Ascending aorta (tissue), 2 donors: ENCODE measurements at regions not wholly inside any gene's neighbourhood (a gene's known extent, or its start where the extent isn't known, plus 50 kb on each side); places are given as distances from the start of the nearest gene placed in this dataset.

Source experiments
- DNase-seq, 2 donors: peaks; one replicate each; pipeline ENCODE4 v3.0.0-alpha.2; 2019; ENCODE audit warnings: low spot score in 2 of 2
- H3K27ac ChIP-seq, 2 donors: fragments of 200-600 bp; sonication (generic); one replicate each; pipeline ENCODE4 v1.5.1; 2016 to 2017; ENCODE audit warnings: mild to moderate bottlenecking in 1 of 2
- H3K27me3 ChIP-seq: fragments of 200-600 bp; sonication (generic); one replicate; pipeline ENCODE4 v1.5.1; 2017
- H3K36me3 ChIP-seq, 2 donors: fragments of 200-600 bp; sonication (generic); one replicate each; pipeline ENCODE4 v1.5.1; 2016
- H3K4me1 ChIP-seq, 2 donors: fragments of 200-600 bp; sonication (generic); one replicate each; pipeline ENCODE4 v1.5.1; 2016 to 2017; ENCODE audit warnings: mild to moderate bottlenecking in 1 of 2
- H3K4me3 ChIP-seq, 2 donors: fragments of 200-600 bp; sonication (generic); one replicate each; pipeline ENCODE4 v1.5.1; 2016 to 2017; ENCODE audit warnings: mild to moderate bottlenecking in 1 of 2
- H3K9me3 ChIP-seq, 2 donors: fragments of 200-600 bp; sonication (generic); one replicate each; pipeline ENCODE4 v1.5.1; 2016
- CTCF ChIP-seq, 3 experiments: fragments of 200-600 bp in 2 of 3; fragments of 450-650 bp in 1 of 3; sonication (generic) in 2 of 3; IDR thresholded peaks; one replicate each; pipeline ENCODE4 v1.5.1; 2016 to 2019; ENCODE audit warnings: antibody characterized with exemption in 3 of 3, mild to moderate bottlenecking in 1 of 3, moderate library complexity in 1 of 3
- intact Hi-C: fragments of 100-400 bp; cut with DNase I; formaldehyde crosslinking; loops from one replicate; pipeline ENCODE4 v1.15.1; 2023

- Histone ChIP-seq H3K4me3 (no peak overlapping the region), H3K36me3 (no peaks in the 10 kb centered on the region), H3K27me3 (no peaks in the 10 kb centered on the region), H3K27ac (no peak overlapping the region), H3K9me3 (no peaks in the 10 kb centered on the region), H3K4me1 (no peaks in the 10 kb centered on the region)
- intact Hi-C loops, result no loop called here
- no peak for TF ChIP-seq CTCF (IDR thresholded peaks at IDR 0.05)
- DNase-seq, result no peak
These were observed 292.9 kb upstream of the NPVF start for GRCh38 chr7:25521236-25521635.

- Histone ChIP-seq H3K27me3 (no peaks in the 10 kb centered on the region), H3K4me3 (no peak overlapping the region), H3K4me1 (no peaks in the 10 kb centered on the region), H3K36me3 (no peaks in the 10 kb centered on the region), H3K27ac (no peak overlapping the region), H3K9me3 (no peaks in the 10 kb centered on the region)
- no peak for DNase-seq
- TF ChIP-seq CTCF (IDR thresholded peaks at IDR 0.05), result no peak
- intact Hi-C loops, result no loop called here
These were observed 294.4 kb upstream of the NPVF start for GRCh38 chr7:25522727-25523126.

GRCh38 chr7:25527665-25528170, 299.4 kb upstream of the NPVF start:
- DNase-seq, result no peak
- no peaks in the 10 kb centered on the region for H3K36me3 ChIP-seq
- TF ChIP-seq CTCF (IDR thresholded peaks at IDR 0.05), result no peak
- H3K4me3 ChIP-seq, result no peak overlapping the region
- no peaks in the 10 kb centered on the region for H3K9me3 ChIP-seq
- H3K27me3 ChIP-seq, result no peaks in the 10 kb centered on the region
- no peaks in the 10 kb centered on the region for H3K4me1 ChIP-seq
- intact Hi-C loops, result no loop called here
- no peak overlapping the region for H3K27ac ChIP-seq

GRCh38 chr7:25529320-25529719, 301.0 kb upstream of the NPVF start:
- no peak for TF ChIP-seq CTCF (IDR thresholded peaks at IDR 0.05)
- H3K9me3 ChIP-seq, result no peaks in the 10 kb centered on the region
- H3K27me3 ChIP-seq, result no peaks in the 10 kb centered on the region
- intact Hi-C loops, result no loop called here
- H3K4me3 ChIP-seq, result no peak overlapping the region
- DNase-seq, result no peak
- H3K4me1 ChIP-seq, result no peaks in the 10 kb centered on the region
- no peaks in the 10 kb centered on the region for H3K36me3 ChIP-seq
- no peak overlapping the region for H3K27ac ChIP-seq

- no peak for TF ChIP-seq CTCF (IDR thresholded peaks at IDR 0.05)
- intact Hi-C loops, result no loop called here
- H3K4me1 ChIP-seq, result peaks cover 0 to 7% of the 10 kb centered on the region in 2 donors
- H3K27ac ChIP-seq, result no peak overlapping the region
- no peaks in the 10 kb centered on the region for H3K27me3 ChIP-seq
- H3K36me3 ChIP-seq, result no peaks in the 10 kb centered on the region
- no peak for DNase-seq
- H3K9me3 ChIP-seq, result no peaks in the 10 kb centered on the region
- H3K4me3 ChIP-seq, result no peak overlapping the region
These were observed 308.6 kb upstream of the NPVF start for GRCh38 chr7:25536851-25537250.
